ENCODE measurements at regions not wholly inside any gene's neighbourhood (a gene's known extent, or its start where the extent isn't known, plus 50 kb on each side); places are given as distances from the start of the nearest gene placed in this dataset.

DNA sequence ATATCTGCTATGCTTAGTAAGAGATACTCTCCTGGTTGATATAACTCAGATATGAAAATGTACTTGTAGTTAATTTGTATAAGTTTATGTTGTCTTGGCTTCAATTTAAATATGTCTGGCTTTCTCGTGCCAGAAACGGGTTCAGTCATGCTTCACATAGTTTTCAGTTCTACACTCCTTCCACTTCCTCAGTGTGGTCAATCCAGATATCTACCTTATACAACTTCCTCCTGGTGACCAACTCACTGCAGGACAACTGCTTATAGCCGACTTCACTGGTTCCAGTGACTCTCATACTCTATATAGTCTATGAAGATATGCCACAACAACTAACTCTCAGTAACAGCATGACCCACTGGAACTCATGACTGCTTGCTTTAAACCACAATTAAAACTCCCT lies 690.4 kb downstream of the SLCO4C1 start:
- intact Hi-C loops (cut with DNase I; ENCODE audit: low total_unique reads): no loop called here
- no peak for DNase-seq
- TF ChIP-seq CTCF (IDR thresholded peaks at IDR 0.05 in 4 of 5, conservative IDR thresholded peaks at IDR 0.05 in 1 of 5) (no peak), POLR2A (IDR thresholded peaks at IDR 0.05) (no peak)
- Histone ChIP-seq H3K36me3 (no peaks in the 10 kb centered on the region), H3K27ac (no peak overlapping the region), H3K27me3 (no peaks in the 10 kb centered on the region), H3K9me3 (no peaks in the 10 kb centered on the region), H3K4me1 (no peaks in the 10 kb centered on the region), H3K4me3 (no peak overlapping the region)
- ATAC-seq: no peak
- in situ Hi-C loops (cut with MboI; ENCODE audit: low sequenced_read_pairs in 4 of 4): no loop called here

GRCh38 chr5:101600614-101601013 lies 695.5 kb downstream of the SLCO4C1 start:
- TF ChIP-seq CTCF (IDR thresholded peaks at IDR 0.05 in 4 of 5, conservative IDR thresholded peaks at IDR 0.05 in 1 of 5) (no peak), POLR2A (IDR thresholded peaks at IDR 0.05) (no peak)
- Histone ChIP-seq H3K36me3 (no peaks in the 10 kb centered on the region), H3K4me3 (no peak overlapping the region), H3K27me3 (no peaks in the 10 kb centered on the region), H3K4me1 (no peaks in the 10 kb centered on the region), H3K27ac (no peak overlapping the region), H3K9me3 (no peaks in the 10 kb centered on the region)
- no peak for DNase-seq
- in situ Hi-C loops (cut with MboI; ENCODE audit: low sequenced_read_pairs in 4 of 4): no loop called here
- intact Hi-C loops (cut with DNase I; ENCODE audit: low total_unique reads): no loop called here
- no peak for ATAC-seq

DNA sequence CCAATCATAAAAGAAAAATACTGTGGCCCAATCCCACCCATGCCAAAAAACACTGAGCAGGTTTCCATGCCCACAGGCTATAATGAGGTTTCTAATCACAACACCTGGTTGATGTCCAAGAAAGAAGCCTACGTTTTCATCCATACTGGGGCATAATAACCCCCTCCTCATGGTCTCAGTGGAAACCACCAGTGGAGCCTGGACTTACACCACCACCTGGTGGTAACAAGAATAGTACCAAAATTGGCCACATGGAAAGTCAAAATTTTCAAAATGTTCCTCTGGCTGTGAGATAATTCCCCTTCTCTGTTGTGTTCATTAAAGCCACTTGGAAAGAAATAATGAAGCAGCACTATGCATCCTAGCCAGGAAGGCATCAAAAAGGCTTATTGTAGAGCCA lies 687.3 kb upstream of the ST8SIA4 start:
- no peaks in the 10 kb centered on the region for H3K4me1 ChIP-seq
- ATAC-seq (no peak), DNase-seq (no peak)
- no peak for TF ChIP-seq CTCF (IDR thresholded peaks at IDR 0.05 in 4 of 5, conservative IDR thresholded peaks at IDR 0.05 in 1 of 5)
- no peak for TF ChIP-seq POLR2A (IDR thresholded peaks at IDR 0.05)
- H3K4me3 ChIP-seq: no peak overlapping the region
- H3K36me3 ChIP-seq: no peaks in the 10 kb centered on the region
- no peak overlapping the region for H3K27ac ChIP-seq
- H3K9me3 ChIP-seq: no peaks in the 10 kb centered on the region
- intact Hi-C loops (cut with DNase I; ENCODE audit: low total_unique reads) (no loop called here), in situ Hi-C loops (cut with MboI; ENCODE audit: low sequenced_read_pairs in 4 of 4) (no loop called here)
- no peaks in the 10 kb centered on the region for H3K27me3 ChIP-seq

DNA sequence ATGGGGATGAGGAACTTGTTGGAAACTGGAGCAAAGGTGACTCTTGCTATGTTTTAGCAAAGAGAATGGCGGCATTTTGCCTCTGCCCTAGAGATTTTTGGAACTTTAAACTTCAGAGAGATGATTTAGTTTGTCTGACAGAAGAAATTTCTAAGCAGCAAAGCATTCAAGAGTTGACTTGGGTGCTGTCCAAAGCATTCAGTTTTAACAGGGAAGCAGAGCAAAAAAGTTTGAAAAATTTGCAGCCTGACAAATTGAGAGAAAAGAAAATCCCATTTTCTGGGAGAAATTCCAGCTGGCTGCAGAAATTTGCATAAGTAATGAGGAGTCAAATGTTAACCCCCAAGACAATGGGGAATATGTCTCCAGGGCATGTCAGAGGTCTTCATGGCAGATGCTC lies 682.3 kb upstream of the ST8SIA4 start:
- Histone ChIP-seq H3K36me3 (no peaks in the 10 kb centered on the region), H3K27me3 (no peaks in the 10 kb centered on the region), H3K9me3 (no peaks in the 10 kb centered on the region), H3K4me1 (no peaks in the 10 kb centered on the region), H3K4me3 (no peak overlapping the region), H3K27ac (no peak overlapping the region)
- in situ Hi-C loops (cut with MboI; ENCODE audit: low sequenced_read_pairs in 4 of 4) (no loop called here), intact Hi-C loops (cut with DNase I; ENCODE audit: low total_unique reads) (no loop called here)
- DNase-seq (no peak), ATAC-seq (no peak)
- no peak for TF ChIP-seq POLR2A (IDR thresholded peaks at IDR 0.05)
- no peak for TF ChIP-seq CTCF (IDR thresholded peaks at IDR 0.05 in 4 of 5, conservative IDR thresholded peaks at IDR 0.05 in 1 of 5)

GRCh38 chr5:101580591-101580990 lies 677.5 kb upstream of the ST8SIA4 start:
- no peaks in the 10 kb centered on the region for H3K36me3 ChIP-seq
- intact Hi-C loops (cut with DNase I; ENCODE audit: low total_unique reads) (no loop called here), in situ Hi-C loops (cut with MboI; ENCODE audit: low sequenced_read_pairs in 4 of 4) (no loop called here)
- DNase-seq (no peak), ATAC-seq (no peak)
- TF ChIP-seq CTCF (IDR thresholded peaks at IDR 0.05 in 4 of 5, conservative IDR thresholded peaks at IDR 0.05 in 1 of 5) (no peak), POLR2A (IDR thresholded peaks at IDR 0.05) (no peak)
- H3K27me3 ChIP-seq: no peaks in the 10 kb centered on the region
- no peak overlapping the region for H3K4me3 ChIP-seq
- no peaks in the 10 kb centered on the region for H3K9me3 ChIP-seq
- H3K27ac ChIP-seq: no peak overlapping the region
- H3K4me1 ChIP-seq: no peaks in the 10 kb centered on the region
